Endodermal cell (in vitro differentiated cells): ENCODE measurements at regions not wholly inside any gene's neighbourhood (a gene's known extent, or its start where the extent isn't known, plus 50 kb on each side); places are given as distances from the start of the nearest gene placed in this dataset.

Experiments used
- DNase-seq: peaks from one replicate; pipeline ENCODE4 v3.0.0-alpha.2; 2017
- H3K27ac ChIP-seq: 2 replicates; pipeline ENCODE4 v1.5.1; 2013; ENCODE audit warnings: mild to moderate bottlenecking, low read depth, low read length, moderate library complexity
- H3K27me3 ChIP-seq: 2 replicates; pipeline ENCODE4 v1.6.1; 2013; ENCODE audit warnings: mild to moderate bottlenecking, low read length, moderate library complexity; ENCODE audit not compliant: insufficient read depth, control insufficient read depth, poor library complexity, severe bottlenecking
- H3K36me3 ChIP-seq: 2 replicates; pipeline ENCODE4 v1.7.0; 2013; ENCODE audit warnings: mild to moderate bottlenecking, low read length, moderate library complexity; ENCODE audit not compliant: control insufficient read depth, insufficient read depth
- H3K4me1 ChIP-seq: one replicate; pipeline ENCODE4 v1.7.0; 2013; ENCODE audit warnings: low read length; ENCODE audit not compliant: control insufficient read depth, insufficient read depth
- H3K4me3 ChIP-seq: 2 replicates; pipeline ENCODE4 v1.5.1; 2013; ENCODE audit warnings: mild to moderate bottlenecking, low read length, moderate library complexity
- H3K9ac ChIP-seq: 2 replicates; pipeline ENCODE4 v1.6.1; 2013; ENCODE audit warnings: mild to moderate bottlenecking, low read length, moderate library complexity; ENCODE audit not compliant: poor library complexity, severe bottlenecking; ENCODE audit errors: extremely low read depth
- H3K9me3 ChIP-seq: 2 replicates; pipeline ENCODE4 v1.6.1; 2013; ENCODE audit warnings: mild to moderate bottlenecking, low read length, moderate library complexity; ENCODE audit not compliant: control insufficient read depth
- H3K27ac Mint-ChIP-seq: 2 replicates; pipeline ENCODE4 v1.8.0; 2020; ENCODE audit warnings: mixed read lengths
- H3K27me3 Mint-ChIP-seq: 2 replicates; pipeline ENCODE4 v1.8.0; 2021; ENCODE audit warnings: mild to moderate bottlenecking, mixed read lengths; ENCODE audit not compliant: insufficient read depth
- H3K36me3 Mint-ChIP-seq: 2 replicates; pipeline ENCODE4 v1.8.0; 2020; ENCODE audit warnings: low read depth, mixed read lengths
- H3K4me1 Mint-ChIP-seq: 2 replicates; pipeline ENCODE4 v1.8.0; 2020; ENCODE audit warnings: mixed read lengths
- H3K4me3 Mint-ChIP-seq: 2 replicates; pipeline ENCODE4 v1.8.0; 2020; ENCODE audit warnings: mild to moderate bottlenecking, moderate library complexity, mixed read lengths
- H3K9me3 Mint-ChIP-seq: 2 replicates; pipeline ENCODE4 v1.8.0; 2020; ENCODE audit warnings: mild to moderate bottlenecking, mixed read lengths
- WGBS, 2 experiments: methylation state at CpG; one replicate each; pipeline versions ENCODE4 v1.1.5 to v1.1.7; 2013; ENCODE audit warnings: missing lambda C conversion rate in 2 of 2, mixed read lengths in 1 of 2; ENCODE audit not compliant: insufficient coverage in 1 of 2, insufficient read length in 1 of 2; 5-methylcytosine and 5-hydroxymethylcytosine counted together
- TF ChIP-seq, protein P1 (sequence below): fragments of 200-600 bp; sonication (generic); conservative IDR thresholded peaks from 2 replicates; pipeline ENCODE4 v1.5.0; 2021; ENCODE audit warnings: antibody characterized with exemption, mild to moderate bottlenecking

DNA sequence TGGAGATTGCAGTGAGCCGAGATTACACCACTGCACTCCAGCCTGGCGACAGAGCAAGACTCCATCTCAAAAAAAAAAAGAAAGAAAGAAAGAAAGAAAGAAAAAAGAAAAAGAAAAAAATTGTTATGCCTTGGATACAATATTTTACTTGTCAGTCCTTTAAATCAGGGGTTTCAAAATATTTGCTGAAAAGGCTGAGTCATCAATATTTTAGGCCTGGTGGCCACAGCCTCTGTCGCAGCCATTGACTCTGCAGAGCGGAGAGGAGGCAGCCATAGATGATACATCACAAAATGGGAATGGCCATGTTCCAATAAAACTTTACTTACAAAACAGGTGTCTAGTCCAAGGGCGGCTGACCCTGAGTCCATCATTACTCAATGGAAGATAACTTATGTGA is 314.8 kb upstream of the SALL3 start:
- TF ChIP-seq, protein P1, sequence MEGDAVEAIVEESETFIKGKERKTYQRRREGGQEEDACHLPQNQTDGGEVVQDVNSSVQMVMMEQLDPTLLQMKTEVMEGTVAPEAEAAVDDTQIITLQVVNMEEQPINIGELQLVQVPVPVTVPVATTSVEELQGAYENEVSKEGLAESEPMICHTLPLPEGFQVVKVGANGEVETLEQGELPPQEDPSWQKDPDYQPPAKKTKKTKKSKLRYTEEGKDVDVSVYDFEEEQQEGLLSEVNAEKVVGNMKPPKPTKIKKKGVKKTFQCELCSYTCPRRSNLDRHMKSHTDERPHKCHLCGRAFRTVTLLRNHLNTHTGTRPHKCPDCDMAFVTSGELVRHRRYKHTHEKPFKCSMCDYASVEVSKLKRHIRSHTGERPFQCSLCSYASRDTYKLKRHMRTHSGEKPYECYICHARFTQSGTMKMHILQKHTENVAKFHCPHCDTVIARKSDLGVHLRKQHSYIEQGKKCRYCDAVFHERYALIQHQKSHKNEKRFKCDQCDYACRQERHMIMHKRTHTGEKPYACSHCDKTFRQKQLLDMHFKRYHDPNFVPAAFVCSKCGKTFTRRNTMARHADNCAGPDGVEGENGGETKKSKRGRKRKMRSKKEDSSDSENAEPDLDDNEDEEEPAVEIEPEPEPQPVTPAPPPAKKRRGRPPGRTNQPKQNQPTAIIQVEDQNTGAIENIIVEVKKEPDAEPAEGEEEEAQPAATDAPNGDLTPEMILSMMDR: no peak
- H3K9me3 Mint-ChIP-seq: no peaks in the 10 kb centered on the region
- WGBS, 2 experiments: 96 to 100% methylated on average over 2 to 5 of the region's 5 CpGs

GRCh38 chr18:78665644-78666043 is 314.0 kb upstream of the SALL3 start:
- Histone ChIP-seq H3K4me3 (no peak overlapping the region), H3K27me3 (no peaks in the 10 kb centered on the region), H3K4me1 (no peaks in the 10 kb centered on the region), H3K9me3 (no peaks in the 10 kb centered on the region), H3K27ac (no peak overlapping the region), H3K36me3 (no peaks in the 10 kb centered on the region), H3K9ac (no peak overlapping the region)
- TF ChIP-seq, protein P1: no peak
- DNase-seq: no peak
- H3K27ac Mint-ChIP-seq: no peak overlapping the region
- no peaks in the 10 kb centered on the region for H3K9me3 Mint-ChIP-seq
- peaks cover 6% of the 10 kb centered on the region for H3K4me1 Mint-ChIP-seq
- H3K4me3 Mint-ChIP-seq: no peak overlapping the region
- WGBS, 2 experiments: 93 to 100% methylated on average over 3 to 10 of the region's 10 CpGs
- H3K27me3 Mint-ChIP-seq: no peaks in the 10 kb centered on the region
- H3K36me3 Mint-ChIP-seq: no peaks in the 10 kb centered on the region

More for the DNA sequence above, 314.8 kb upstream of the SALL3 start:
- Mint-ChIP-seq H3K4me3 (no peak overlapping the region), H3K36me3 (no peaks in the 10 kb centered on the region), H3K4me1 (peaks cover 1% of the 10 kb centered on the region), H3K27me3 (no peaks in the 10 kb centered on the region), H3K27ac (no peak overlapping the region)
- Histone ChIP-seq H3K27ac (no peak overlapping the region), H3K9ac (no peak overlapping the region), H3K4me1 (no peaks in the 10 kb centered on the region), H3K9me3 (no peaks in the 10 kb centered on the region), H3K36me3 (no peaks in the 10 kb centered on the region), H3K4me3 (no peak overlapping the region), H3K27me3 (no peaks in the 10 kb centered on the region)
- DNase-seq: no peak

- Mint-ChIP-seq H3K4me3 (no peak overlapping the region), H3K27ac (no peak overlapping the region), H3K36me3 (no peaks in the 10 kb centered on the region), H3K9me3 (no peaks in the 10 kb centered on the region), H3K27me3 (no peaks in the 10 kb centered on the region), H3K4me1 (peaks cover 11% of the 10 kb centered on the region)
- Histone ChIP-seq H3K4me3 (no peak overlapping the region), H3K27ac (no peak overlapping the region), H3K36me3 (no peaks in the 10 kb centered on the region), H3K9ac (no peak overlapping the region), H3K27me3 (no peaks in the 10 kb centered on the region), H3K4me1 (no peaks in the 10 kb centered on the region), H3K9me3 (no peaks in the 10 kb centered on the region)
- DNase-seq: no peak
- TF ChIP-seq, protein P1: no peak
- 92 to 93% methylated on average over 2 to 13 of the region's 13 CpGs for WGBS, 2 experiments
Measured at GRCh38 chr18:78666666-78667335, 312.8 kb upstream of the SALL3 start.
